NT2/D1 (cell line): ENCODE measurements at regions not wholly inside any gene's neighbourhood (a gene's known extent, or its start where the extent isn't known, plus 50 kb on each side); places are given as distances from the start of the nearest gene placed in this dataset.

Source experiments
- SUZ12 ChIP-seq: IDR thresholded peaks from 2 replicates; pipeline ENCODE4 v1.6.1; 2011; ENCODE audit not compliant: insufficient read length, insufficient read depth; ENCODE audit errors: extremely low read depth
- YY1 ChIP-seq: IDR thresholded peaks from 2 replicates; pipeline ENCODE4 v1.6.1; 2011; ENCODE audit not compliant: insufficient read length, insufficient read depth
- ZNF274 ChIP-seq: IDR thresholded peaks from 2 replicates; pipeline ENCODE4 v1.6.1; 2011; ENCODE audit warnings: mild to moderate bottlenecking, low read depth, low read length

DNA sequence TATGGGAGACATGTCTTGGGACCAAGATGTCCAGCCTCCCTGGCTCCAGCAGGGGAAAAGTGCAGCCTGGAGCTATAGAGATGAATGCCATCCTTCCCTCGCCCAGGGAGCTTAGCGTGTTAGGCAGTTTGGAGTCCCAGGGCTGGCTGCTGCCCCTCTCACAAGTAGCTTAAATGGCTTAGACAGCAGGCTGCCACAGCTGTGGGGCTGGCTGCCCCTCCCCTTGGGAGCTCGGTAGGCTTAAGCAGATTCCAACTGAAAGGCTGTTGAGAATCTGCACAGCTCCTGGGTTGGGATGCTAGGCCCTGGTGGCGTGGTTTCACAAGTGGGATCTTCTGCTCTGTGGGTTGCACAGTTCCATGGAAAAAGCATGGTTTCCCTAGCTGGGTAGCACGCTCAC is 940.5 kb upstream of the DDX18 start:
- TF ChIP-seq ZNF274 (no peak), SUZ12 (no peak), YY1 (no peak)
